WTC11 (cell line): ENCODE measurements at regions not wholly inside any gene's neighbourhood (a gene's known extent, or its start where the extent isn't known, plus 50 kb on each side); places are given as distances from the start of the nearest gene placed in this dataset.

ENCODE experiments used
- ATAC-seq: fragments of 200-7000 bp; cut with Tn5 transposase; 2 replicates; pipeline ENCODE4 v1.10.0; 2021; ENCODE audit warnings: mild to moderate bottlenecking, moderate library complexity
- CTCF ChIA-PET: fragments of 300-600 bp; sonication (Branson Sonifier 250); formaldehyde crosslinking; loops from one replicate; lab custom pipeline; 2021; ENCODE audit warnings: antibody characterized with exemption; lab: Charles Lee
- POLR2A ChIA-PET: fragments of 350-600 bp; sonication (Branson Sonifier 250); formaldehyde crosslinking; loops from one replicate; lab custom pipeline; 2021; ENCODE audit warnings: antibody characterized with exemption; lab: Charles Lee
- DNase-seq: peaks from one replicate; pipeline ENCODE4 v3.0.0; 2021; ENCODE audit warnings: low spot score
- H3K27ac Mint-ChIP-seq: 2 replicates; pipeline ENCODE4 v1.8.0; 2021; ENCODE audit warnings: mixed read lengths
- H3K27me3 Mint-ChIP-seq: 2 replicates; pipeline ENCODE4 v1.8.0; 2021; ENCODE audit warnings: low read depth, mild to moderate bottlenecking, moderate library complexity, mixed read lengths
- H3K36me3 Mint-ChIP-seq: 2 replicates; pipeline ENCODE4 v1.8.0; 2021; ENCODE audit warnings: mixed read lengths
- H3K4me1 Mint-ChIP-seq: 2 replicates; pipeline ENCODE4 v1.8.0; 2022; ENCODE audit warnings: mixed read lengths
- H3K4me3 Mint-ChIP-seq: 2 replicates; pipeline ENCODE4 v1.8.0; 2021; ENCODE audit warnings: mild to moderate bottlenecking, moderate library complexity, mixed read lengths
- H3K9me3 Mint-ChIP-seq: 2 replicates; pipeline ENCODE4 v1.8.0; 2021; ENCODE audit warnings: mixed read lengths
- ESRRA ChIP-seq: sonication (generic); formaldehyde crosslinking; IDR thresholded peaks from 2 replicates; pipeline ENCODE4 v1.8.1; 2022; ENCODE audit warnings: mild to moderate bottlenecking, missing genetic modification reagents, borderline replicate concordance
- FOXJ3 ChIP-seq: sonication (generic); formaldehyde crosslinking; IDR thresholded peaks from 2 replicates; pipeline ENCODE4 v1.9.0; 2021; ENCODE audit warnings: missing genetic modification reagents, mild to moderate bottlenecking, borderline replicate concordance
- FOXP1 ChIP-seq: sonication (generic); formaldehyde crosslinking; IDR thresholded peaks from 2 replicates; pipeline ENCODE4 v1.8.0; 2022; ENCODE audit warnings: missing genetic modification reagents, mild to moderate bottlenecking, moderate library complexity, borderline replicate concordance
- JAZF1 ChIP-seq: fragments of 250-450 bp; sonication (Bioruptor Pico); IDR thresholded peaks from 2 replicates; pipeline ENCODE4 v1.9.0; 2021; ENCODE audit warnings: moderate library complexity, mild to moderate bottlenecking, inconsistent platforms
- NR3C1 ChIP-seq: sonication (generic); formaldehyde crosslinking; conservative IDR thresholded peaks from 2 replicates; pipeline ENCODE4 v1.8.1; 2023; ENCODE audit warnings: low read depth, mild to moderate bottlenecking, missing genetic modification reagents
- OVOL2 ChIP-seq: fragments of 250-450 bp; sonication (Bioruptor Pico); IDR thresholded peaks from 2 replicates; pipeline ENCODE4 v1.9.0; 2021; ENCODE audit warnings: mild to moderate bottlenecking, borderline replicate concordance
- RELA ChIP-seq: sonication (generic); formaldehyde crosslinking; IDR thresholded peaks from 2 replicates; pipeline ENCODE4 v1.8.1; 2022; ENCODE audit warnings: missing genetic modification reagents, mild to moderate bottlenecking, borderline replicate concordance
- SP1 ChIP-seq: sonication (generic); formaldehyde crosslinking; conservative IDR thresholded peaks from 2 replicates; pipeline ENCODE4 v1.8.1; 2022; ENCODE audit warnings: missing genetic modification reagents
- TEAD1 ChIP-seq: sonication (generic); formaldehyde crosslinking; IDR thresholded peaks from 2 replicates; pipeline ENCODE4 v1.8.0; 2022; ENCODE audit warnings: mild to moderate bottlenecking, missing genetic modification reagents
- TEAD4 ChIP-seq: sonication (generic); formaldehyde crosslinking; IDR thresholded peaks from 2 replicates; pipeline ENCODE4 v1.8.0; 2022; ENCODE audit warnings: mild to moderate bottlenecking, missing genetic modification reagents
- ZMAT4 ChIP-seq: fragments of 250-450 bp; sonication (Bioruptor Pico); IDR thresholded peaks from 2 replicates; pipeline ENCODE4 v1.9.0; 2021; ENCODE audit warnings: mild to moderate bottlenecking
- ZNF232 ChIP-seq: sonication (generic); formaldehyde crosslinking; IDR thresholded peaks from 2 replicates; pipeline ENCODE4 v1.8.0; 2022; ENCODE audit warnings: mild to moderate bottlenecking, missing genetic modification reagents
- ZNF317 ChIP-seq: sonication (generic); formaldehyde crosslinking; IDR thresholded peaks from 2 replicates; pipeline ENCODE4 v1.8.1; 2023; ENCODE audit warnings: low read depth, mild to moderate bottlenecking, moderate library complexity, missing genetic modification reagents, borderline replicate concordance
- ZNF396 ChIP-seq: fragments of 250-450 bp; sonication (Bioruptor Pico); IDR thresholded peaks from 2 replicates; pipeline ENCODE4 v1.8.0; 2021; ENCODE audit warnings: mild to moderate bottlenecking, moderate library complexity, borderline replicate concordance
- ZNF416 ChIP-seq: fragments of 250-450 bp; sonication (Bioruptor Pico); IDR thresholded peaks from 2 replicates; pipeline ENCODE4 v1.9.0; 2021; ENCODE audit warnings: mild to moderate bottlenecking, inconsistent platforms
- ZNF671 ChIP-seq: fragments of 250-450 bp; sonication (Bioruptor Pico); IDR thresholded peaks from 2 replicates; pipeline ENCODE4 v1.8.0; 2021; ENCODE audit warnings: mild to moderate bottlenecking
- ZSCAN18 ChIP-seq: fragments of 250-450 bp; sonication (Bioruptor Pico); IDR thresholded peaks from 2 replicates; pipeline ENCODE4 v2.1.2; 2022; ENCODE audit warnings: mild to moderate bottlenecking, moderate library complexity
- TF ChIP-seq, protein P1 (sequence below): fragments of 250-450 bp; sonication (Bioruptor Pico); IDR thresholded peaks from 2 replicates; pipeline ENCODE4 v1.9.0; 2021; ENCODE audit warnings: mild to moderate bottlenecking, borderline replicate concordance
- TF ChIP-seq, protein P2 (sequence below): sonication (generic); formaldehyde crosslinking; IDR thresholded peaks from 2 replicates; pipeline ENCODE4 v1.8.0; 2023; ENCODE audit warnings: missing genetic modification reagents
- TF ChIP-seq, protein P3 (sequence below): sonication (generic); formaldehyde crosslinking; IDR thresholded peaks from 2 replicates; pipeline ENCODE4 v1.8.1; 2023; ENCODE audit warnings: mild to moderate bottlenecking, missing genetic modification reagents, moderate library complexity
- TF ChIP-seq, protein P4 (sequence below): sonication (generic); formaldehyde crosslinking; IDR thresholded peaks from 2 replicates; pipeline ENCODE4 v1.8.0; 2022; ENCODE audit warnings: mild to moderate bottlenecking, missing genetic modification reagents
- TF ChIP-seq, protein P5 (sequence below): sonication (generic); formaldehyde crosslinking; IDR thresholded peaks from 2 replicates; pipeline ENCODE4 v1.8.1; 2022; ENCODE audit warnings: low read depth, mild to moderate bottlenecking, moderate library complexity, missing genetic modification reagents, borderline replicate concordance

- peaks cover 31% of the 10 kb centered on the region for H3K4me1 Mint-ChIP-seq
- no peaks in the 10 kb centered on the region for H3K27me3 Mint-ChIP-seq
- no peak overlapping the region for H3K27ac Mint-ChIP-seq
- DNase-seq = no peak
- ChIA-PET POLR2A (no interaction called here), CTCF (no interaction called here)
- ATAC-seq = no peak
- no peaks in the 10 kb centered on the region for H3K36me3 Mint-ChIP-seq
- TF ChIP-seq FOXJ3 (CRISPR knock-in tag) (no peak), TEAD4 (no peak), OVOL2 (CRISPR knock-in tag) (no peak), ZNF232 (no peak), ZMAT4 (no peak), JAZF1 (CRISPR knock-in tag) (no peak), ZNF671 (no peak), ZSCAN18 (no peak), NR3C1 (CRISPR knock-in tag) (no peak), ESRRA (CRISPR knock-in tag) (no peak), RELA (CRISPR knock-in tag) (no peak), TEAD1 (CRISPR knock-in tag) (no peak)
- TF ChIP-seq, protein P1, sequence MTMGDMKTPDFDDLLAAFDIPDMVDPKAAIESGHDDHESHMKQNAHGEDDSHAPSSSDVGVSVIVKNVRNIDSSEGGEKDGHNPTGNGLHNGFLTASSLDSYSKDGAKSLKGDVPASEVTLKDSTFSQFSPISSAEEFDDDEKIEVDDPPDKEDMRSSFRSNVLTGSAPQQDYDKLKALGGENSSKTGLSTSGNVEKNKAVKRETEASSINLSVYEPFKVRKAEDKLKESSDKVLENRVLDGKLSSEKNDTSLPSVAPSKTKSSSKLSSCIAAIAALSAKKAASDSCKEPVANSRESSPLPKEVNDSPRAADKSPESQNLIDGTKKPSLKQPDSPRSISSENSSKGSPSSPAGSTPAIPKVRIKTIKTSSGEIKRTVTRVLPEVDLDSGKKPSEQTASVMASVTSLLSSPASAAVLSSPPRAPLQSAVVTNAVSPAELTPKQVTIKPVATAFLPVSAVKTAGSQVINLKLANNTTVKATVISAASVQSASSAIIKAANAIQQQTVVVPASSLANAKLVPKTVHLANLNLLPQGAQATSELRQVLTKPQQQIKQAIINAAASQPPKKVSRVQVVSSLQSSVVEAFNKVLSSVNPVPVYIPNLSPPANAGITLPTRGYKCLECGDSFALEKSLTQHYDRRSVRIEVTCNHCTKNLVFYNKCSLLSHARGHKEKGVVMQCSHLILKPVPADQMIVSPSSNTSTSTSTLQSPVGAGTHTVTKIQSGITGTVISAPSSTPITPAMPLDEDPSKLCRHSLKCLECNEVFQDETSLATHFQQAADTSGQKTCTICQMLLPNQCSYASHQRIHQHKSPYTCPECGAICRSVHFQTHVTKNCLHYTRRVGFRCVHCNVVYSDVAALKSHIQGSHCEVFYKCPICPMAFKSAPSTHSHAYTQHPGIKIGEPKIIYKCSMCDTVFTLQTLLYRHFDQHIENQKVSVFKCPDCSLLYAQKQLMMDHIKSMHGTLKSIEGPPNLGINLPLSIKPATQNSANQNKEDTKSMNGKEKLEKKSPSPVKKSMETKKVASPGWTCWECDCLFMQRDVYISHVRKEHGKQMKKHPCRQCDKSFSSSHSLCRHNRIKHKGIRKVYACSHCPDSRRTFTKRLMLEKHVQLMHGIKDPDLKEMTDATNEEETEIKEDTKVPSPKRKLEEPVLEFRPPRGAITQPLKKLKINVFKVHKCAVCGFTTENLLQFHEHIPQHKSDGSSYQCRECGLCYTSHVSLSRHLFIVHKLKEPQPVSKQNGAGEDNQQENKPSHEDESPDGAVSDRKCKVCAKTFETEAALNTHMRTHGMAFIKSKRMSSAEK = no peak
- TF ChIP-seq, protein P2, sequence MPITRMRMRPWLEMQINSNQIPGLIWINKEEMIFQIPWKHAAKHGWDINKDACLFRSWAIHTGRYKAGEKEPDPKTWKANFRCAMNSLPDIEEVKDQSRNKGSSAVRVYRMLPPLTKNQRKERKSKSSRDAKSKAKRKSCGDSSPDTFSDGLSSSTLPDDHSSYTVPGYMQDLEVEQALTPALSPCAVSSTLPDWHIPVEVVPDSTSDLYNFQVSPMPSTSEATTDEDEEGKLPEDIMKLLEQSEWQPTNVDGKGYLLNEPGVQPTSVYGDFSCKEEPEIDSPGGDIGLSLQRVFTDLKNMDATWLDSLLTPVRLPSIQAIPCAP (CRISPR knock-in tag) = no peak
- TF ChIP-seq, protein P3, sequence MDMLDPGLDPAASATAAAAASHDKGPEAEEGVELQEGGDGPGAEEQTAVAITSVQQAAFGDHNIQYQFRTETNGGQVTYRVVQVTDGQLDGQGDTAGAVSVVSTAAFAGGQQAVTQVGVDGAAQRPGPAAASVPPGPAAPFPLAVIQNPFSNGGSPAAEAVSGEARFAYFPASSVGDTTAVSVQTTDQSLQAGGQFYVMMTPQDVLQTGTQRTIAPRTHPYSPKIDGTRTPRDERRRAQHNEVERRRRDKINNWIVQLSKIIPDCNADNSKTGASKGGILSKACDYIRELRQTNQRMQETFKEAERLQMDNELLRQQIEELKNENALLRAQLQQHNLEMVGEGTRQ (CRISPR knock-in tag) = no peak
- no peaks in the 10 kb centered on the region for H3K9me3 Mint-ChIP-seq
- H3K4me3 Mint-ChIP-seq = no peak overlapping the region
Measured at GRCh38 chr15:70320077-70320476, 222.4 kb upstream of the TLE3 start.

GRCh38 chr15:70319466-70319865 lies 221.7 kb upstream of the TLE3 start:
- Mint-ChIP-seq H3K36me3 (no peaks in the 10 kb centered on the region), H3K4me3 (no peak overlapping the region), H3K27ac (no peak overlapping the region), H3K9me3 (no peaks in the 10 kb centered on the region), H3K27me3 (no peaks in the 10 kb centered on the region), H3K4me1 (peaks cover 27% of the 10 kb centered on the region)
- CTCF ChIA-PET = no interaction called here
- POLR2A ChIA-PET = no interaction called here
- DNase-seq (no peak), ATAC-seq (no peak)
- TF ChIP-seq FOXP1 (CRISPR knock-in tag) = no peak
- TF ChIP-seq, protein P4, sequence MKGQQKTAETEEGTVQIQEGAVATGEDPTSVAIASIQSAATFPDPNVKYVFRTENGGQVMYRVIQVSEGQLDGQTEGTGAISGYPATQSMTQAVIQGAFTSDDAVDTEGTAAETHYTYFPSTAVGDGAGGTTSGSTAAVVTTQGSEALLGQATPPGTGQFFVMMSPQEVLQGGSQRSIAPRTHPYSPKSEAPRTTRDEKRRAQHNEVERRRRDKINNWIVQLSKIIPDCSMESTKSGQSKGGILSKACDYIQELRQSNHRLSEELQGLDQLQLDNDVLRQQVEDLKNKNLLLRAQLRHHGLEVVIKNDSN (CRISPR knock-in tag) = no peak
- no peak for TF ChIP-seq ZSCAN18
- TF ChIP-seq, protein P5, sequence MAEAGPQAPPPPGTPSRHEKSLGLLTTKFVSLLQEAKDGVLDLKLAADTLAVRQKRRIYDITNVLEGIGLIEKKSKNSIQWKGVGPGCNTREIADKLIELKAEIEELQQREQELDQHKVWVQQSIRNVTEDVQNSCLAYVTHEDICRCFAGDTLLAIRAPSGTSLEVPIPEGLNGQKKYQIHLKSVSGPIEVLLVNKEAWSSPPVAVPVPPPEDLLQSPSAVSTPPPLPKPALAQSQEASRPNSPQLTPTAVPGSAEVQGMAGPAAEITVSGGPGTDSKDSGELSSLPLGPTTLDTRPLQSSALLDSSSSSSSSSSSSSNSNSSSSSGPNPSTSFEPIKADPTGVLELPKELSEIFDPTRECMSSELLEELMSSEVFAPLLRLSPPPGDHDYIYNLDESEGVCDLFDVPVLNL (CRISPR knock-in tag) = no peak
- no peak for TF ChIP-seq ZNF396 (CRISPR knock-in tag)
- no peak for TF ChIP-seq ZNF416
- no peak for TF ChIP-seq ZNF317 (CRISPR knock-in tag)
- TF ChIP-seq SP1 (CRISPR knock-in tag) = no peak
